ENCODE measurements at regions not wholly inside any gene's neighbourhood (a gene's known extent, or its start where the extent isn't known, plus 50 kb on each side); places are given as distances from the start of the nearest gene placed in this dataset.

- intact Hi-C loops (cut with DNase I, micrococcal nuclease), result no loop called here
Observed at GRCh38 chr1:99520121-99520520, 125.8 kb upstream of the PALMD start.

GRCh38 chr1:99525331-99525730, 120.6 kb upstream of the PALMD start:
- no peaks in the 10 kb centered on the region for H3K4me1 ChIP-seq (ENCODE audit: low read depth)
- no peak for TF ChIP-seq CTCF (IDR thresholded peaks at IDR 0.05)
- DNase-seq (no peak), ATAC-seq (no peak)
- no peak overlapping the region for H3K4me3 ChIP-seq
- no peaks in the 10 kb centered on the region for H3K9me3 ChIP-seq
- intact Hi-C loops (cut with DNase I, micrococcal nuclease), result no loop called here
- no peaks in the 10 kb centered on the region for H3K36me3 ChIP-seq (ENCODE audit: low read depth)

More at GRCh38 chr1:99520121-99520520, 125.8 kb upstream of the PALMD start:
- Histone ChIP-seq H3K36me3 (ENCODE audit: low read depth) (no peaks in the 10 kb centered on the region), H3K4me3 (no peak overlapping the region), H3K9me3 (no peaks in the 10 kb centered on the region), H3K4me1 (ENCODE audit: low read depth) (no peaks in the 10 kb centered on the region)
- no peak for DNase-seq
- no peak for TF ChIP-seq CTCF (IDR thresholded peaks at IDR 0.05)
- no peak for ATAC-seq

GRCh38 chr1:99527078-99527477, 118.8 kb upstream of the PALMD start:
- H3K4me1 ChIP-seq (ENCODE audit: low read depth), result no peaks in the 10 kb centered on the region
- ATAC-seq (no peak), DNase-seq (no peak)
- no peaks in the 10 kb centered on the region for H3K36me3 ChIP-seq (ENCODE audit: low read depth)
- no peaks in the 10 kb centered on the region for H3K9me3 ChIP-seq
- TF ChIP-seq CTCF (IDR thresholded peaks at IDR 0.05), result no peak
- H3K4me3 ChIP-seq, result no peak overlapping the region
- intact Hi-C loops (cut with DNase I, micrococcal nuclease), result no loop called here

DNA sequence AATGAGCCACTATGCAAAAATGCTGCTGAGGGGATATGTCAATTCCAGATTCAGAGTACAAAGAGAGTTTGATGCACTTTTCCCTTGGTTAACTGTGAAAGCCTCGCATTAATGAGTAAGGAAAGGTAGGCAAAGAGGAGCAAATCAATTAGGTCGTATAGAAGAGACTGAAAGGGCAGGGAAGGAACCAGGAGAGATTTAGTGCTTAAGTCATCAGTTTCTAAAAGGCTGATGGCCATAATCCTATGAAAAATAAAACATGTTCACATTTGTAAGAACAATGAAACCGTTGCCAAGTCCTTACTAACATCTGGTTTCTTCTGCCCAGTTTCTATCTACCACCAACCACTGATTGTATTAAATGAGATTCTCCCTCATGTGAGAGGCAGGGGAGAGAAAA, 118.4 kb upstream of the PALMD start:
- Histone ChIP-seq H3K36me3 (ENCODE audit: low read depth) (no peaks in the 10 kb centered on the region), H3K4me1 (ENCODE audit: low read depth) (no peaks in the 10 kb centered on the region), H3K4me3 (no peak overlapping the region), H3K9me3 (no peaks in the 10 kb centered on the region)
- intact Hi-C loops (cut with DNase I, micrococcal nuclease), result no loop called here
- TF ChIP-seq CTCF (IDR thresholded peaks at IDR 0.05), result no peak
- DNase-seq (no peak), ATAC-seq (no peak)

GRCh38 chr1:99529002-99529401, 116.9 kb upstream of the PALMD start:
- no peaks in the 10 kb centered on the region for H3K4me1 ChIP-seq (ENCODE audit: low read depth)
- no peaks in the 10 kb centered on the region for H3K9me3 ChIP-seq
- no peak overlapping the region for H3K4me3 ChIP-seq
- DNase-seq, result no peak
- H3K36me3 ChIP-seq (ENCODE audit: low read depth), result no peaks in the 10 kb centered on the region
- no peak for TF ChIP-seq CTCF (IDR thresholded peaks at IDR 0.05)
- ATAC-seq, result no peak
- intact Hi-C loops (cut with DNase I, micrococcal nuclease), result no loop called here

- Histone ChIP-seq H3K4me3 (no peak overlapping the region), H3K36me3 (ENCODE audit: low read depth) (no peaks in the 10 kb centered on the region), H3K9me3 (no peaks in the 10 kb centered on the region), H3K4me1 (ENCODE audit: low read depth) (no peaks in the 10 kb centered on the region)
- no peak for DNase-seq
- intact Hi-C loops (cut with DNase I, micrococcal nuclease), result no loop called here
- ATAC-seq, result no peak
- TF ChIP-seq CTCF (IDR thresholded peaks at IDR 0.05), result no peak
Observed at GRCh38 chr1:99531578-99532275, 114.2 kb upstream of the PALMD start.

Measured in mucosa of descending colon (tissue), 3 donors.